Peyer's patch (tissue), 4 donors: ENCODE measurements at regions not wholly inside any gene's neighbourhood (a gene's known extent, or its start where the extent isn't known, plus 50 kb on each side); places are given as distances from the start of the nearest gene placed in this dataset.

Experiments
- CTCF ChIP-seq, 6 experiments: fragments of 450-650 bp in 4 of 6; fragments of 200-600 bp in 2 of 6; sonication (generic) in 1 of 6; IDR thresholded peaks; one replicate each; pipeline ENCODE4 v1.5.1; 2017 to 2019; ENCODE audit warnings: antibody characterized with exemption in 6 of 6, mild to moderate bottlenecking in 3 of 6, moderate library complexity in 1 of 6
- POLR2A ChIP-seq, 2 donors: fragments of 450-650 bp; IDR thresholded peaks; one replicate each; pipeline ENCODE4 v1.5.1; 2017; ENCODE audit warnings: antibody characterized with exemption in 2 of 2, mild to moderate bottlenecking in 2 of 2, moderate library complexity in 2 of 2

- no peak for TF ChIP-seq POLR2A (IDR thresholded peaks at IDR 0.05)
- TF ChIP-seq CTCF (IDR thresholded peaks at IDR 0.05): no peak
Observed at GRCh38 chr20:39364320-39364719, 402.2 kb downstream of the DHX35 start.
